SKM-1 (cell line): ENCODE measurements at regions not wholly inside any gene's neighbourhood (a gene's known extent, or its start where the extent isn't known, plus 50 kb on each side); places are given as distances from the start of the nearest gene placed in this dataset.
A peak's percentile ranks its signal among the peaks of the same experiment; 100 is the strongest.
"Not testable (repeated sequence)": the region's sequence is repeated elsewhere in the genome, so short reads cannot be mapped to it uniquely, and the experiment has no call there.

Experiments
- DNase-seq: peaks from one replicate; lab custom pipeline; 2025; ENCODE audit not compliant: unreplicated experiment; lab: John Stamatoyannopoulos, UW

- no peak for DNase-seq
Measured at GRCh38 chr21:15453261-15453660, 276.5 kb upstream of the USP25 start.

- DNase-seq, result not testable (repeated sequence)
Measured at GRCh38 chr21:15453785-15454184, 276.0 kb upstream of the USP25 start.

- DNase-seq, result not testable (repeated sequence)
Measured at GRCh38 chr21:15454931-15455330, 274.9 kb upstream of the USP25 start.

GRCh38 chr21:15455819-15456462 is 273.8 kb upstream of the USP25 start:
- no peak for DNase-seq

GRCh38 chr21:15457965-15458364 is 271.8 kb upstream of the USP25 start:
- DNase-seq, result no peak

GRCh38 chr21:15462092-15462491 is 267.7 kb upstream of the USP25 start:
- DNase-seq, result no peak

- DNase-seq, result no peak
Measured at GRCh38 chr21:15466329-15466728, 263.5 kb upstream of the USP25 start.

GRCh38 chr21:15468368-15468767 is 261.4 kb upstream of the USP25 start:
- no peak for DNase-seq

- no peak for DNase-seq
Measured at GRCh38 chr21:15472108-15473040, 257.4 kb upstream of the USP25 start.

- DNase-seq, result not testable (repeated sequence)
Measured at GRCh38 chr21:15477773-15478172, 252.0 kb upstream of the USP25 start.

- DNase-seq, result no peak
Measured at GRCh38 chr21:15480160-15480559, 249.6 kb upstream of the USP25 start.

- DNase-seq, result peak; percentile 48
Measured at GRCh38 chr21:15483138-15483780, 246.5 kb upstream of the USP25 start.

GRCh38 chr21:15486460-15487195 is 243.2 kb upstream of the USP25 start:
- no peak for DNase-seq

- DNase-seq, result no peak
Measured at GRCh38 chr21:15487196-15487550, 242.6 kb upstream of the USP25 start.

- DNase-seq, result no peak
Measured at GRCh38 chr21:15491100-15491499, 238.7 kb upstream of the USP25 start.

- no peak for DNase-seq
Measured at GRCh38 chr21:15493646-15494045, 236.1 kb upstream of the USP25 start.

GRCh38 chr21:15494481-15494880 is 235.3 kb upstream of the USP25 start:
- no peak for DNase-seq

GRCh38 chr21:15495965-15496364 is 233.8 kb upstream of the USP25 start:
- no peak for DNase-seq

GRCh38 chr21:15496911-15497310 is 232.9 kb upstream of the USP25 start:
- DNase-seq, result no peak

GRCh38 chr21:15498455-15498854 is 231.3 kb upstream of the USP25 start:
- no peak for DNase-seq

GRCh38 chr21:15506086-15506485 is 223.7 kb upstream of the USP25 start:
- DNase-seq, result no peak
